GM12878 (cell line): ENCODE measurements at regions not wholly inside any gene's neighbourhood (a gene's known extent, or its start where the extent isn't known, plus 50 kb on each side); places are given as distances from the start of the nearest gene placed in this dataset.

Source experiments
- ATAC-seq: fragments of 200-7000 bp; cut with Tn5 transposase; 3 replicates; pipeline ENCODE4 v1.9.1; 2020; ENCODE audit warnings: mild to moderate bottlenecking, moderate library complexity
- BruUV-seq: library from RNA; stranded (reverse); fragments of 400-500 nt; replicated peaks from 2 replicates; lab custom pipeline; 2021; lab: Mats Ljungman, UMichigan
- CTCF ChIA-PET: fragments of 300-600 bp; sonication (Branson Sonifier 250); formaldehyde crosslinking; extraction: SDS; loops from one replicate; lab custom pipeline; 2021; ENCODE audit warnings: inconsistent platforms; lab: Yijun Ruan, JAX
- POLR2A ChIA-PET: fragments of 350-600 bp; formaldehyde crosslinking; extraction: SDS; loops from one replicate; lab custom pipeline; 2021; ENCODE audit warnings: inconsistent platforms; lab: Charles Lee
- RAD21 ChIA-PET: fragments of 300-600 bp; sonication (Branson Sonifier 250); formaldehyde crosslinking; loops from one replicate; lab custom pipeline; 2023; ENCODE audit warnings: antibody characterized with exemption; ENCODE audit not compliant: unreplicated experiment; lab: Charles Lee
- SMC1A ChIA-PET: fragments of 300-600 bp; sonication (Branson Sonifier 250); formaldehyde crosslinking; loops from one replicate; lab custom pipeline; 2023; ENCODE audit not compliant: unreplicated experiment, uncharacterized antibody; lab: Charles Lee
- DNase-seq: peaks from one replicate; pipeline ENCODE4 v3.0.0-alpha.2; 2011; ENCODE audit warnings: low read depth, low spot score
- FAIRE-seq: peaks from 3 replicates; lab custom pipeline; 2011; peaks lifted over from hg19 to GRCh38; lab: Jason Lieb, UNC
- H2AFZ ChIP-seq: 2 replicates; pipeline ENCODE4 v1.6.0; 2011; ENCODE audit warnings: low read depth, low read length, control low read depth; ENCODE audit not compliant: control insufficient read depth
- H3K27ac ChIP-seq: 2 replicates; pipeline ENCODE4 v1.5.1; 2011; ENCODE audit warnings: control low read depth; ENCODE audit not compliant: control insufficient read depth, insufficient read depth
- H3K27me3 ChIP-seq, 2 experiments: replicated peaks in 1 of 2; 2 replicates each; pipeline versions ENCODE4 v1.6.0 to v1.6.1; 2011; ENCODE audit warnings: low read length in 1 of 2; ENCODE audit not compliant: control insufficient read depth in 2 of 2, insufficient read depth in 2 of 2
- H3K36me3 ChIP-seq, 2 experiments: 2 replicates each; pipeline ENCODE4 v1.5.1; 2011; ENCODE audit warnings: low read length in 1 of 2; ENCODE audit not compliant: control insufficient read depth in 2 of 2, insufficient read depth in 2 of 2
- H3K4me1 ChIP-seq: 2 replicates; pipeline ENCODE4 v1.6.1; 2011; ENCODE audit warnings: mild to moderate bottlenecking, low read length, moderate library complexity, mixed read lengths; ENCODE audit not compliant: control insufficient read depth, insufficient read depth
- H3K4me2 ChIP-seq: 2 replicates; pipeline ENCODE4 v1.6.0; 2011; ENCODE audit warnings: control low read depth; ENCODE audit not compliant: control insufficient read depth, insufficient read depth
- H3K4me3 ChIP-seq: fragments of 200-600 bp; sonication (generic); 2 replicates; pipeline ENCODE4 v1.5.1; 2016
- H3K79me2 ChIP-seq: 2 replicates; pipeline ENCODE4 v1.6.0; 2011; ENCODE audit warnings: low read length; ENCODE audit not compliant: control insufficient read depth, insufficient read depth
- H3K9ac ChIP-seq: 2 replicates; pipeline ENCODE4 v1.8.0; 2011; ENCODE audit warnings: low read length, control low read depth, mixed read lengths; ENCODE audit not compliant: control insufficient read depth, insufficient read depth
- H3K9me3 ChIP-seq: replicated peaks from 3 replicates; pipeline ENCODE4 v1.5.1; 2011; ENCODE audit warnings: mild to moderate bottlenecking, low read length; ENCODE audit not compliant: control insufficient read depth, insufficient read depth
- H4K20me1 ChIP-seq: 2 replicates; pipeline ENCODE4 v1.6.0; 2011; ENCODE audit not compliant: control insufficient read depth, insufficient read depth
- BCLAF1 ChIP-seq: fragments of 450-650 bp; IDR thresholded peaks from 2 replicates; pipeline ENCODE4 v1.6.1; 2017; ENCODE audit warnings: antibody characterized with exemption, mild to moderate bottlenecking, moderate library complexity
- CBFB ChIP-seq: IDR thresholded peaks from 2 replicates; pipeline ENCODE4 v1.6.1; 2016; ENCODE audit warnings: antibody characterized with exemption, low read depth
- E4F1 ChIP-seq: fragments of 450-650 bp; IDR thresholded peaks from 2 replicates; pipeline ENCODE4 v1.6.1; 2018; ENCODE audit warnings: borderline replicate concordance, mild to moderate bottlenecking; ENCODE audit not compliant: partially characterized antibody
- HSF1 ChIP-seq: fragments of 150-350 bp; IDR thresholded peaks from 2 replicates; pipeline ENCODE4 v1.6.1; 2014; ENCODE audit warnings: mild to moderate bottlenecking, low read depth, low read length
- IKZF1 ChIP-seq: fragments of 450-650 bp; conservative IDR thresholded peaks from 2 replicates; pipeline ENCODE4 v1.6.1; 2017; ENCODE audit warnings: antibody characterized with exemption, mild to moderate bottlenecking
- MEF2A ChIP-seq: IDR thresholded peaks from 2 replicates; pipeline ENCODE4 v1.6.1; 2011; ENCODE audit warnings: low read depth, mild to moderate bottlenecking, low read length, moderate library complexity; ENCODE audit not compliant: insufficient read depth
- NFIC ChIP-seq: IDR thresholded peaks from 2 replicates; pipeline ENCODE4 v1.6.1; 2012; ENCODE audit warnings: low read depth, mild to moderate bottlenecking, inconsistent platforms, low read length, moderate library complexity
- PAX5 ChIP-seq: IDR thresholded peaks from 2 replicates; pipeline ENCODE4 v1.6.1; 2011; ENCODE audit warnings: low read depth, low read length, borderline replicate concordance
- POLR2AphosphoS2 ChIP-seq: IDR thresholded peaks from 2 replicates; pipeline ENCODE4 v1.6.1; 2011; ENCODE audit warnings: low read depth, mild to moderate bottlenecking, low read length, improper control_type of control experiment, moderate library complexity
- POLR2AphosphoS5 ChIP-seq: IDR thresholded peaks from 2 replicates; pipeline ENCODE4 v1.6.1; 2011; ENCODE audit warnings: mild to moderate bottlenecking, low read length, inconsistent platforms
- PRDM15 ChIP-seq: fragments of 450-650 bp; formaldehyde crosslinking; IDR thresholded peaks from 2 replicates; pipeline ENCODE4 v1.4.0; 2020; ENCODE audit warnings: mild to moderate bottlenecking, moderate library complexity
- SMAD5 ChIP-seq: IDR thresholded peaks from 2 replicates; pipeline ENCODE4 v1.6.1; 2016; ENCODE audit warnings: antibody characterized with exemption, low read depth
- TAF1 ChIP-seq: IDR thresholded peaks from 2 replicates; pipeline ENCODE4 v1.6.1; 2011; ENCODE audit warnings: mild to moderate bottlenecking, low read depth, low read length, borderline replicate concordance
- TBL1XR1 ChIP-seq: IDR thresholded peaks from 2 replicates; pipeline ENCODE4 v1.6.1; 2012; ENCODE audit warnings: low read depth, low read length, improper control_type of control experiment
- in situ Hi-C: fragments of 300-500 bp; cut with MboI; formaldehyde crosslinking; loops from 9 replicates; pipeline ENCODE4 v1.14.3; 2018; ENCODE audit warnings: mixed read lengths
- intact Hi-C: fragments of 100-400 bp; cut with micrococcal nuclease; formaldehyde crosslinking; loops from one replicate; pipeline ENCODE4 v1.14.2; 2022; ENCODE audit not compliant: unreplicated experiment

- no peak for TF ChIP-seq POLR2AphosphoS5
- TF ChIP-seq HSF1, result no peak
- TF ChIP-seq SMAD5, result no peak
Observed at GRCh38 chr7:114309729-114310128, 104.9 kb upstream of the FOXP2 start (continued).

GRCh38 chr7:114303301-114303700, 111.3 kb upstream of the FOXP2 start:
- Histone ChIP-seq H3K4me1 (no peaks in the 10 kb centered on the region), H4K20me1 (no peaks in the 10 kb centered on the region), H3K27ac (no peak overlapping the region), H3K9me3 (no peaks in the 10 kb centered on the region), H3K4me3 (no peak overlapping the region), H2AFZ (no peak overlapping the region), H3K27me3 (no peaks in the 10 kb centered on the region), H3K9ac (no peak overlapping the region), H3K4me2 (no peak overlapping the region), H3K36me3 (no peaks in the 10 kb centered on the region), H3K79me2 (no peaks in the 10 kb centered on the region)
- DNase-seq, result no peak
- no peak for FAIRE-seq
- CTCF ChIA-PET, result interaction anchor here (0.8 kb wide), 1 partner anchor 10 kb away, joined by 3 read pairs; no protein-coding TSS in a partner anchor
- in situ Hi-C loops (no loop called here), intact Hi-C loops (no loop called here)
- RAD21 ChIA-PET, result no interaction called here
- SMC1A ChIA-PET, result interaction anchor here (1.7 kb wide), 1 partner anchor 16 kb away, joined by 7 read pairs; no protein-coding TSS in a partner anchor
- no TSS peak for BruUV-seq
- POLR2A ChIA-PET, result no interaction called here
- no peak for ATAC-seq
- TF ChIP-seq TAF1, result no peak
- no peak for TF ChIP-seq NFIC
- no peak for TF ChIP-seq CBFB
- TF ChIP-seq TBL1XR1, result no peak
- TF ChIP-seq IKZF1, result no peak
- TF ChIP-seq PAX5, result no peak
- TF ChIP-seq PRDM15 (CRISPR knock-in tag), result no peak
- TF ChIP-seq MEF2A, result no peak
- TF ChIP-seq BCLAF1, result no peak
- TF ChIP-seq E4F1, result no peak
- TF ChIP-seq POLR2AphosphoS2, result no peak
